HepG2 (cell line): ENCODE measurements at regions not wholly inside any gene's neighbourhood (a gene's known extent, or its start where the extent isn't known, plus 50 kb on each side); places are given as distances from the start of the nearest gene placed in this dataset.

Experiments
- CREB1 ChIP-seq, 2 experiments: fragments of 450-650 bp in 1 of 2; IDR thresholded peaks; 2 replicates each; pipeline ENCODE4 v1.6.1; 2016 to 2017; ENCODE audit warnings: control low read depth in 1 of 2, mild to moderate bottlenecking in 1 of 2, missing compliant biosample characterization in 1 of 2, missing genetic modification characterization in 1 of 2
- CTCF ChIP-seq: sonication (generic); formaldehyde crosslinking; IDR thresholded peaks from 2 replicates; pipeline ENCODE4 v1.5.0; 2020; ENCODE audit warnings: mild to moderate bottlenecking, missing genetic modification reagents, moderate library complexity
- ETV6 ChIP-seq: sonication (generic); formaldehyde crosslinking; conservative IDR thresholded peaks from 2 replicates; pipeline ENCODE4 v1.4.0; 2020; ENCODE audit warnings: missing genetic modification reagents
- EZH2 ChIP-seq: conservative IDR thresholded peaks from 2 replicates; pipeline ENCODE4 v1.6.1; 2012; ENCODE audit warnings: mild to moderate bottlenecking, low read depth, low read length, moderate library complexity
- FOXK2 ChIP-seq: fragments of 450-650 bp; IDR thresholded peaks from 2 replicates; pipeline ENCODE4 v1.6.1; 2016
- GABPA ChIP-seq, 2 experiments: IDR thresholded peaks; 2 replicates each; pipeline ENCODE4 v1.6.1; 2011 to 2016; ENCODE audit warnings: low read depth in 2 of 2, low read length in 1 of 2, missing biosample characterization in 1 of 2, missing genetic modification characterization in 1 of 2
- HDAC2 ChIP-seq: sonication (generic); formaldehyde crosslinking; IDR thresholded peaks from 2 replicates; pipeline ENCODE4 v1.4.0; 2020; ENCODE audit warnings: missing genetic modification reagents
- IKZF1 ChIP-seq: fragments of 450-650 bp; IDR thresholded peaks from 2 replicates; pipeline ENCODE4 v1.7.1; 2016
- MTERF4 ChIP-seq: sonication (generic); formaldehyde crosslinking; IDR thresholded peaks from 2 replicates; pipeline ENCODE4 v1.8.0; 2023; ENCODE audit warnings: mild to moderate bottlenecking, missing genetic modification reagents
- SNAI1 ChIP-seq: sonication (generic); formaldehyde crosslinking; IDR thresholded peaks from 2 replicates; pipeline ENCODE4 v1.5.0; 2020; ENCODE audit warnings: mild to moderate bottlenecking, missing genetic modification reagents, borderline replicate concordance
- SOX5 ChIP-seq: IDR thresholded peaks from 2 replicates; pipeline ENCODE4 v1.6.1; 2016; ENCODE audit warnings: borderline replicate concordance
- STAG1 ChIP-seq: sonication (generic); formaldehyde crosslinking; IDR thresholded peaks from 2 replicates; pipeline ENCODE4 v1.4.0; 2020; ENCODE audit warnings: missing genetic modification reagents
- SUZ12 ChIP-seq: fragments of 150-350 bp; IDR thresholded peaks from 2 replicates; pipeline ENCODE4 v1.6.1; 2014; ENCODE audit warnings: low read depth, low read length
- UBTF ChIP-seq: sonication (generic); formaldehyde crosslinking; IDR thresholded peaks from 2 replicates; pipeline ENCODE4 v1.4.0; 2020; ENCODE audit warnings: mild to moderate bottlenecking, missing genetic modification reagents

GRCh38 chr13:22744688-22745452 lies 435.9 kb upstream of the SGCG start:
- TF ChIP-seq SUZ12 (no peak), HDAC2 (CRISPR knock-in tag) (no peak), STAG1 (CRISPR knock-in tag) (no peak), CTCF (CRISPR knock-in tag) (no peak), SNAI1 (no peak), IKZF1 (no peak), SOX5 (CRISPR knock-in tag) (no peak), UBTF (CRISPR knock-in tag) (no peak), ETV6 (CRISPR knock-in tag) (no peak), FOXK2 (no peak), GABPA (IDR thresholded peaks at IDR 0.05; ENCODE audit: low read depth, low read length) (no peak), GABPA (CRISPR knock-in tag; IDR thresholded peaks at IDR 0.05; ENCODE audit: low read depth) (no peak), CREB1 (IDR thresholded peaks at IDR 0.05) (no peak), CREB1 (CRISPR knock-in tag; IDR thresholded peaks at IDR 0.05) (no peak), MTERF4 (CRISPR knock-in tag) (no peak), EZH2 (no peak)
